SU-DHL-6 (cell line): ENCODE measurements at regions not wholly inside any gene's neighbourhood (a gene's known extent, or its start where the extent isn't known, plus 50 kb on each side); places are given as distances from the start of the nearest gene placed in this dataset.

ENCODE experiments used
- H2AFZ ChIP-seq: fragments of 200-600 bp; sonication (generic); 2 replicates; pipeline ENCODE4 v1.6.1; 2014; ENCODE audit warnings: low read depth, mild to moderate bottlenecking, moderate library complexity, mixed read lengths, antibody characterized with exemption, low read length; ENCODE audit not compliant: severe bottlenecking
- H3F3A ChIP-seq: fragments of 200-600 bp; shearing (Covaris generic); 2 replicates; pipeline ENCODE4 v1.6.0; 2016; ENCODE audit warnings: antibody characterized with exemption, mild to moderate bottlenecking; ENCODE audit not compliant: insufficient read depth
- H3K27ac ChIP-seq: fragments of 200-600 bp; sonication (generic); 2 replicates; pipeline ENCODE4 v1.5.1; 2016; ENCODE audit warnings: low read depth, mild to moderate bottlenecking, low read length, moderate library complexity, mixed read lengths
- H3K27me3 ChIP-seq: fragments of 200-600 bp; sonication (generic), shearing (Covaris generic); 2 replicates; pipeline ENCODE4 v1.6.0; 2014; ENCODE audit warnings: mild to moderate bottlenecking, low read length
- H3K36me3 ChIP-seq: fragments of 200-600 bp; sonication (generic); 2 replicates; pipeline ENCODE4 v1.6.1; 2014; ENCODE audit warnings: mild to moderate bottlenecking, low read length, mixed read lengths
- H3K4me2 ChIP-seq: fragments of 300-600, 200-600 bp; shearing (Covaris generic), sonication (generic); 2 replicates; pipeline ENCODE4 v1.6.0; 2014; ENCODE audit warnings: low read length, low read depth, mild to moderate bottlenecking; ENCODE audit not compliant: poor library complexity, severe bottlenecking
- H3K4me3 ChIP-seq: fragments of 200-600 bp; sonication (generic); 2 replicates; pipeline ENCODE4 v1.5.1; 2014; ENCODE audit warnings: antibody characterized with exemption, low read length, mild to moderate bottlenecking, mixed read lengths; ENCODE audit not compliant: insufficient read depth, poor library complexity, severe bottlenecking
- H3K79me2 ChIP-seq: fragments of 200-600 bp; sonication (generic); 2 replicates; pipeline ENCODE4 v1.6.1; 2014; ENCODE audit warnings: mild to moderate bottlenecking, low read length, moderate library complexity; ENCODE audit not compliant: insufficient read depth
- H3K9ac ChIP-seq: fragments of 200-600 bp; sonication (generic); 2 replicates; pipeline ENCODE4 v1.7.0; 2014; ENCODE audit warnings: mild to moderate bottlenecking, low read length
- H3K9me2 ChIP-seq: fragments of 200-600 bp; sonication (generic); replicated peaks from 2 replicates; pipeline ENCODE4 v1.6.1; 2014; ENCODE audit warnings: low read length; ENCODE audit not compliant: insufficient read depth
- H3K9me3 ChIP-seq: fragments of 200-600 bp; sonication (generic); 2 replicates; pipeline ENCODE4 v1.6.1; 2014; ENCODE audit warnings: low read length, mixed read lengths; ENCODE audit not compliant: insufficient read depth
- H4K20me1 ChIP-seq: fragments of 200-600 bp; sonication (generic); 2 replicates; pipeline ENCODE4 v1.6.1; 2014; ENCODE audit warnings: low read depth, mild to moderate bottlenecking, antibody characterized with exemption, low read length, moderate library complexity, mixed read lengths
- EZH2phosphoT487 ChIP-seq: fragments of 200-600 bp; sonication (generic), shearing (Covaris generic); conservative IDR thresholded peaks from 2 replicates; pipeline ENCODE4 v1.6.1; 2018; ENCODE audit warnings: mild to moderate bottlenecking, antibody characterized with exemption, low read length, moderate library complexity, mixed read lengths
- TF ChIP-seq, protein P1 (sequence below): fragments of 200-600 bp; sonication (generic); IDR thresholded peaks from one replicate; pipeline ENCODE4 v1.5.1; 2017; ENCODE audit warnings: antibody characterized with exemption, mild to moderate bottlenecking, low read length, moderate library complexity; ENCODE audit not compliant: insufficient read depth, poor library complexity, severe bottlenecking

DNA sequence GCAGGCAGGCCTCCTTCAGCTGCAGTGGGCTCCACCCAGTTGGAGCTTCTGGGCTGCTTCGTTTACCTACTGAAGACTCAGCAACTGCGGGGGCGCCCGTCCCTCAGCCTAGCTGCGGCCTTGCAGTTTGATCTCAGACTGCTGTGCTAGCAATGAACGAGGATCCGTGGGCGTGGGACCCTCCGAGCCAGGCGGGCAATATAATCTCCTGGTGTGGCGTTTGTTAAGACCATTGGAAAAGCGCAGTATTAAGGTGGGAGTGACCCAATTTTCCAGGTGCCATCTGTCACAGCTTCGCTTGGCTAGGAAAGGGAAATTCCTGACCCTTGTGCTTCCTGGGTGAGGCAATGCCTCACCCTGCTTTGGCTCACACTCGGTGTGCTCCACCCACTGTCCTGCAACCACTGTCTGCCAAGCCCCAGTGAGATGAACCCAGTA, 159.2 kb upstream of the FOXP2 start:
- TF ChIP-seq, protein P1, sequence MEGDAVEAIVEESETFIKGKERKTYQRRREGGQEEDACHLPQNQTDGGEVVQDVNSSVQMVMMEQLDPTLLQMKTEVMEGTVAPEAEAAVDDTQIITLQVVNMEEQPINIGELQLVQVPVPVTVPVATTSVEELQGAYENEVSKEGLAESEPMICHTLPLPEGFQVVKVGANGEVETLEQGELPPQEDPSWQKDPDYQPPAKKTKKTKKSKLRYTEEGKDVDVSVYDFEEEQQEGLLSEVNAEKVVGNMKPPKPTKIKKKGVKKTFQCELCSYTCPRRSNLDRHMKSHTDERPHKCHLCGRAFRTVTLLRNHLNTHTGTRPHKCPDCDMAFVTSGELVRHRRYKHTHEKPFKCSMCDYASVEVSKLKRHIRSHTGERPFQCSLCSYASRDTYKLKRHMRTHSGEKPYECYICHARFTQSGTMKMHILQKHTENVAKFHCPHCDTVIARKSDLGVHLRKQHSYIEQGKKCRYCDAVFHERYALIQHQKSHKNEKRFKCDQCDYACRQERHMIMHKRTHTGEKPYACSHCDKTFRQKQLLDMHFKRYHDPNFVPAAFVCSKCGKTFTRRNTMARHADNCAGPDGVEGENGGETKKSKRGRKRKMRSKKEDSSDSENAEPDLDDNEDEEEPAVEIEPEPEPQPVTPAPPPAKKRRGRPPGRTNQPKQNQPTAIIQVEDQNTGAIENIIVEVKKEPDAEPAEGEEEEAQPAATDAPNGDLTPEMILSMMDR: no peak
- no peak for TF ChIP-seq EZH2phosphoT487
- H3K9me3 ChIP-seq: no peaks in the 10 kb centered on the region
- no peaks in the 10 kb centered on the region for H3K79me2 ChIP-seq
- no peak overlapping the region for H3K4me2 ChIP-seq
- H4K20me1 ChIP-seq: no peaks in the 10 kb centered on the region
- no peak overlapping the region for H2AFZ ChIP-seq
- H3K27ac ChIP-seq: no peak overlapping the region
- H3F3A ChIP-seq: no peaks in the 10 kb centered on the region
- no peaks in the 10 kb centered on the region for H3K27me3 ChIP-seq
- no peak overlapping the region for H3K4me3 ChIP-seq
- H3K36me3 ChIP-seq: no peaks in the 10 kb centered on the region
- H3K9ac ChIP-seq: no peak overlapping the region
- no peaks in the 10 kb centered on the region for H3K9me2 ChIP-seq

DNA sequence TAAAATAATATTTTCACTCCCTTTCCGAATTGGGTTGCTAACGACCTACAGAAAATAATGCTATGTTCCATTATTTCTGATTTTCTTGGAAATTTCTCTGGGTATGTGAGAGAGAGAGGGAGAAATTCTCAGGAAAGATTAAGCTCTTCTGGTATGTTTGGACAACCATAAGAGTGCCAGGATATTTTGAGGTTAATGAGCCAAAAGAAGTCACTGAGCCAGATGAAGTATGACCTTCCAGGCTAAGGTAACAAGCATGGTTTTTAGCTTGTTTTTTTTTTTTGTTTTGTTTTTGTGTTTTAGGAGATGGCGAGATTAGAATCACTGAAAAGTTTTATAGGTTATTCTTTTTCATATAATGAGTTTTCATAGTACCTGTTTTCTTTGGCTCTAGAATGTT, 171.0 kb upstream of the FOXP2 start:
- H3K79me2 ChIP-seq: no peaks in the 10 kb centered on the region

DNA sequence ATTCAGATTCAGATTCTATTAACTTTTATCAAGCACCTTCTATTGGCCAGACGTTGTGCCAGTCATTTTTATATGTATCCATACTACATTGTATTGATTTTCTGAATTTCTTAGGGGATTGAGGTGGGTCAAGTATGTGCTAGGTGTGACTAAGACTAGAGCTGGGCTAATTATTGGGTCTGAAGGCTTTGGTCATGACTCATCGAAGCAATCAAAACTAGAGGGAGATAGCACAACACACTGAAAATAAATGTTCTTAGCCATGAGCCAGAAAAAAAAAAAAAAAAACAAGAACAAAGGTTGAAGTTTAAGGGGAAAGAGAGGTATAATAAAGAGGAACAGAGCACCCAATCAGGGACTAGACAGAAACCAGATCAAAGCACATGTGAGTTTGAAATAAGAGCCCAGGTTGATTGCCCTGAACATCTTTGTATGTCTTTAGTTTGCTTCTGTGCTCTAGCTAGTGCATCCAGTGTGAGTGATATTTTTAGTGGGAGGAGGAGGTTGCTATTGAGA, 171.6 kb upstream of the FOXP2 start:
- no peak overlapping the region for H3K4me2 ChIP-seq
- H3K9me2 ChIP-seq: no peaks in the 10 kb centered on the region
- TF ChIP-seq, protein P1: no peak
- TF ChIP-seq EZH2phosphoT487: no peak
- H2AFZ ChIP-seq: no peak overlapping the region
- no peaks in the 10 kb centered on the region for H3K27me3 ChIP-seq
- H3K27ac ChIP-seq: no peak overlapping the region
- no peaks in the 10 kb centered on the region for H3K79me2 ChIP-seq
- no peaks in the 10 kb centered on the region for H4K20me1 ChIP-seq
- no peak overlapping the region for H3K9ac ChIP-seq
- no peaks in the 10 kb centered on the region for H3F3A ChIP-seq
- no peaks in the 10 kb centered on the region for H3K9me3 ChIP-seq
- H3K36me3 ChIP-seq: no peaks in the 10 kb centered on the region
- H3K4me3 ChIP-seq: no peak overlapping the region

More for the DNA sequence above, 171.0 kb upstream of the FOXP2 start:
- no peak overlapping the region for H3K4me2 ChIP-seq
- no peaks in the 10 kb centered on the region for H3K27me3 ChIP-seq
- H3K36me3 ChIP-seq: no peaks in the 10 kb centered on the region
- H3K9me3 ChIP-seq: no peaks in the 10 kb centered on the region
- H3K4me3 ChIP-seq: no peak overlapping the region
- no peak overlapping the region for H3K9ac ChIP-seq
- TF ChIP-seq, protein P1: no peak
- TF ChIP-seq EZH2phosphoT487: no peak
- no peak overlapping the region for H3K27ac ChIP-seq
- no peaks in the 10 kb centered on the region for H4K20me1 ChIP-seq
- H2AFZ ChIP-seq: no peak overlapping the region
- no peaks in the 10 kb centered on the region for H3F3A ChIP-seq
- H3K9me2 ChIP-seq: no peaks in the 10 kb centered on the region

DNA sequence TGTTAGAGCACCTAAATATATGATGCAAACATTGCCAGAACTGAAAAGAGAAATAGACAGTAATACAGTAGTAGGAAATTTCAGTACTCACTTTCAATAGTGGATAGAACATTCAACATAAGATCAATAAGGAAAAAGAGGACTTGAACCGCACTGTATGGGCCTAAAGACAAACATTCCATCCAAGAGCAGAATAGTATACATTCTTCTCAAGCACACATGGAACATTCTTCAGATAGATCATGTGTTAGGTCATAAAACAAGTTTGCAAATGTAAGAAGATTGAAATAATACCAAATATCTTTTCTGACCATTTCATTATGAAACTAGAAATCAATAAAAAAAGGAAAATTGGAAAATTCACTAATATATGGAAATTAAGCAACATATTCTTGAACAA, 185.4 kb upstream of the FOXP2 start:
- no peak for TF ChIP-seq EZH2phosphoT487
- TF ChIP-seq, protein P1: no peak
- Histone ChIP-seq H3K4me3 (no peak overlapping the region), H3K27me3 (no peaks in the 10 kb centered on the region), H3K9me3 (no peaks in the 10 kb centered on the region), H3K27ac (no peak overlapping the region), H3K79me2 (no peaks in the 10 kb centered on the region), H3F3A (no peaks in the 10 kb centered on the region), H3K36me3 (no peaks in the 10 kb centered on the region), H3K4me2 (no peak overlapping the region), H3K9ac (no peak overlapping the region), H2AFZ (no peak overlapping the region), H4K20me1 (no peaks in the 10 kb centered on the region), H3K9me2 (no peaks in the 10 kb centered on the region)
